ENCODE measurements at regions not wholly inside any gene's neighbourhood (a gene's known extent, or its start where the extent isn't known, plus 50 kb on each side); places are given as distances from the start of the nearest gene placed in this dataset.
A peak's percentile ranks its signal among the peaks of the same experiment; 100 is the strongest.

DNA sequence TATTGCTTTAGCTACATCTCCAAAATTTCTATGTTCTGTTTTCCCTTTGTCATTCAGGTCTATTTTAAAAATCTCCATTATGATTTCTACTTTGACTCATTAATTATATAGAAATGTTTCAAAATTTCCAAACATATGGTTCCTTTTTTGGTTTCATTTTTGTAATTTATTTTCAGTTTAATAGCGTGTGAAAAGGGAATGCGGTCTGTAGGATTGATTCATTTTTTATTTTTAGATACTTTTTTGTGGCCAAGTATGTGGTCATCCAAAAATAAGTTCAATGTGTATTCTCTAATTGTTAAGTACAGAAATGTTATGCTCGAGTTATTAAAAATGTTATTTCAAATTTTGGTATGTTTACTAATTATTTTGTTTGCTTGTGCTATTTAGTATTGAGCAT lies 72.5 kb upstream of the ANKRD1 start:
- TF ChIP-seq GATA2 (IDR thresholded peaks at IDR 0.05; ENCODE audit: low read depth, low read length) (no peak), GATA3 (IDR thresholded peaks at IDR 0.05; ENCODE audit: low read depth, low read length) (no peak)

DNA sequence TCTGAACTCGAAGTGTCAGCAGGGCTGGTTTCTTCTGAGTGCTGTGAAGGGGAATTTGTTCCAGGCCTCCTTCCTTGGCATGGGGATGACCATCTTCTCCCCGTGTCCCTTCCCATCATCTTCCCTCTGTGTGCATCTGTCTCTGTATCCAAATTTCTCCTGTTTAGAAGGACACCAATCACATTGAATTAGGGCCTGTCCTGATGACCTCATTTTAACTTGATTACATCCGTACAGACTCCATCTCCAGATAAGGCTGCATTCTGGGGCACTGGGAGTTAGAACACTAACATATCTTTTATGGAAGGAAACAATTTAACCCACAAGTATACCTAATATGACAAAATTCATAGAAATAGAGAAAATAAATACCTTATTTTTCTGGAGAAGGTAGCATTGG lies 76.8 kb upstream of the ANKRD1 start:
- peak; percentile 7; the same call in 1 of the 2 replicates for TF ChIP-seq GATA2 (IDR thresholded peaks at IDR 0.05; ENCODE audit: low read depth, low read length)
- TF ChIP-seq GATA3 (IDR thresholded peaks at IDR 0.05; ENCODE audit: low read depth, low read length) = no peak

DNA sequence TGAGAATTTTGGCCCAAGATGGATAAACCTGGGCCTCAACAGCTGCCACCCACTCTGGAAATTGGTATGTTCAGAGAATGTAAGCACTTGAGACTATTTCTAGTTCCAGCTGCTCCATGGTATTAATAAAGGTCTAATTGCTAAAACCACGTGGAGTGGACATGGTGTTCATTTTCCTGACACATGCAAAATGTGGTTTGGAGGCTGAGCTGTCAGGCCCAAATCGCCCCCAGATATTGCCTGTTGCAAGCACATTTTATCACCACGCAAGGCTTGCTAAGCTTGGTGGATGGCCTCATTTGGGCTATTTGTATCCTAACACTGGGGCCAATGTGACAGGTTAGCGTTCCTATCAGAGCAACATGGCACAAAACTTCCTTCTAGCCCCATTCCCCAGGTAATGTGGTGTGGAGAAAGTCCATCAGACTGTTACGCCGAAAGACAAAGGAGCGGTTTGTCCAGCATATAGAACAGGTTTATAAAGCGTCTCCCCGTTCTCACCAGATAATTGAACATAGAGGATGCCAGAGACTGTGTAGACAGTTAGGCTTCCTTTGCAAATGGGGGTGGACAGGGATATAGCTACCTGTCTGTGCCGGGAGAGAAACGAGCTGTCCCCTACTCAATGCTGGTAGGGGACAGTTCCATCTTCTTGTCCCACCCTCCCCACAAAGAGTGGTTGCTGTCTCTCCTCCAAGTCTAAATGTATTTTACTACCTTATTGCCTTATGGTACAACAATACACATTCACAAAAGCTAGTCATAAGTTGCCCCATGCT lies 78.0 kb upstream of the ANKRD1 start:
- no peak for TF ChIP-seq GATA2 (IDR thresholded peaks at IDR 0.05; ENCODE audit: low read depth, low read length)
- no peak for TF ChIP-seq GATA3 (IDR thresholded peaks at IDR 0.05; ENCODE audit: low read depth, low read length)

DNA sequence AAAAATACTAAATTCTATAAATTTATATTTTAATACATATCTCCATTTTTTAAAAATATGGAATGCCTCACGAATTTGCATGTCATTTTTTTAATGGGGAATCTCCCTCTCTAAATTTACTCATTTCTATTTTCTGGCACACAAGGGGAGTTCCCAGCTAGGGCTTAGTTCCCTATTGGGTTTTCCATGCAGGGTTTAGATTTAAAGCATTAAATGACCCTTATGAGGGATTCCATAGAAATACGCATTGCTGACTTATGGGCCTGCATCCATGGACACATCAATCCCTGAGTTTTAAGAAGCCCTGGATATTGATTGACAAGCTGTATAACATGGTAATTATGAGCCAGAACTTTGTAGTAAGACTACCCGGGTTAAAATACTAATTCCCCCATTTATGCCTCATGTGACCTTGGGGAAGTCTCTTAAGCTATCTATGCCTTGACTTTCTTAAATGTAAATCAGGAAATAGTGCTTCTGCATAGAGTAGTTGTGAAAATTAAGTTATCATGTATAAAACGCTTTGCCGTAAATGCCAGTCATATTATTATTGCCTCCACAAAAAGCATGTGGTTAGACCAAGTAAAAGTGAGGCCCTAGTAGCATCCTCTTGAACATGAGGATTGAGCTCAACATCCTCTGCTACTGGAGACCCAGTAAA lies 78.8 kb upstream of the ANKRD1 start:
- TF ChIP-seq GATA2 (IDR thresholded peaks at IDR 0.05; ENCODE audit: low read depth, low read length) = no peak
- no peak for TF ChIP-seq GATA3 (IDR thresholded peaks at IDR 0.05; ENCODE audit: low read depth, low read length)

- TF ChIP-seq GATA3 (IDR thresholded peaks at IDR 0.05; ENCODE audit: low read depth, low read length) (no peak), GATA2 (IDR thresholded peaks at IDR 0.05; ENCODE audit: low read depth, low read length) (no peak)
Observed at GRCh38 chr10:91000470-91000869, 79.6 kb upstream of the ANKRD1 start.

DNA sequence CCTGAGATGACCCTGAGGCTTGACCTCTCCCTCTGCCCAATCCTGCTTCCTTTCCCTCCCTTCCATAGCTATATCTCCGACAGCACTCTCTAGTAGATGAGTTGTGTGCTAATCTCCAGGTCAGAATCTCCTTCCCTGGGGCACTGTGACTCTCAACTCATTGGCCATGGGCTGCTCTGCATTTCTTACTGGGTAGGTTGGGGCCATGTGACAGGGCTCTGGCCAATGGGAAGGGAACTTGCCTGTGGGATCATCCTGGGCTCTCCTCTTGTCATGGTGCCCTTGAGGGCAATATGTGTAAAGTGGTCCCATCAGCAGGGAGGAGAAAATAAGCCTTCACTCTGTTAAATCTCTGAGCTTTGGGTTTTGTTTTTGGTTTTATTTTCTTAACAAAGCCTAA lies 80.1 kb upstream of the ANKRD1 start:
- TF ChIP-seq GATA3 (IDR thresholded peaks at IDR 0.05; ENCODE audit: low read depth, low read length) (no peak), GATA2 (IDR thresholded peaks at IDR 0.05; ENCODE audit: low read depth, low read length) (no peak)

DNA sequence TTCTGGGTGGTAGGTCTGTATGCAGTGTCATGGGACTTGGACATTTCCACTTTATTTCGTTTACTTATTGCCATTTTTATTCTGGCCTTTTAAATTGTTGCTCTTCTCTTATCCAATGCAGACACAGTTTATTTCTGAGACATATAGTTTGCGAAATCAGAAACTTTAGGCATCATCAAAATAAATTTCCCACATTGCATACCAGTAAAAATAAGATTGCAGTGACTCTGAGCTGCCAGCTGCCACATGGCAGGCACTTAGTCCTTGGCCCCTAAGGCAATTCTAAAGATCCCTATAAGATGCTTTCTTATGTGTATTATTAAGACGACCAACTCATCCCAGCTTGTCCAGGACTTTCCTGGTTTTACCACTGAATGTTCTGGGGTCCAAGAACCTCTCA lies 81.8 kb upstream of the ANKRD1 start:
- TF ChIP-seq GATA2 (IDR thresholded peaks at IDR 0.05; ENCODE audit: low read depth, low read length) = no peak
- TF ChIP-seq GATA3 (IDR thresholded peaks at IDR 0.05; ENCODE audit: low read depth, low read length) = no peak

DNA sequence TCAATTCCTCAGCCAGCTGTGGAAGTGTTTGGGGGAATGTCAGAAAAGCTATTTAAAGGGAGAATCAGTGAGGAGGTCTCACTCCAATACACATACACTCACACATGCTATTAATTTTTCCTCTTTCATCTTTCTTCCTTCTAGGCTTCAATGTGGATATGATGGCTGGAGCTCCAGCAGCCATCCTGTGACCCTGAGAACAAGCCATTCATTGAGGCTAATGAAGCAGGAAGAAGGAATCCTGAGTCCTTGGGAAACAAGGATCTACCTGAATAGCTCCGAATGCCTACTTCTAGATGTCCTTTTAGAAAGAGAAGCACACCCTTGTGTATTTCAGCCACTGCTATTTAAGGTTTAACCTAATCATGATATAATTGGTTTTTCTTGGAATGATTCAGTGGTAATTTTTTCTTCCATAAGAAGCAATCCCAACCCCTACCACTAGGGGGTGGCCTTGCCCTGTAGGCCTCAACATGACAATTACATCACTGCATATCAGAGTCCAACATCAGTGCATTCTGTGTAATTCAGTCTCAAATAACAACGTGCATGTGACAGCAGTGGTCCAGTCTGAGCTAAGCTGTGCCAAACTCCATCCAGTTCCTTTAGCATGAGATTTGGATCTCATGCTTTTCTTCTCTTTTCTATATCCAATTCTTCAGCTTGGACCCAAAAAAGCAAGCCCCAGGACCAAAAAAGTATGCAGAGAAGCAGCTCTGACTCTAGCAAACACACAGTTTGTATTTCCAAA lies 85.3 kb upstream of the ANKRD1 start:
- TF ChIP-seq GATA2 (IDR thresholded peaks at IDR 0.05; ENCODE audit: low read depth, low read length) (peak; percentile 85), GATA3 (IDR thresholded peaks at IDR 0.05; ENCODE audit: low read depth, low read length) (peak; percentile 79)

DNA sequence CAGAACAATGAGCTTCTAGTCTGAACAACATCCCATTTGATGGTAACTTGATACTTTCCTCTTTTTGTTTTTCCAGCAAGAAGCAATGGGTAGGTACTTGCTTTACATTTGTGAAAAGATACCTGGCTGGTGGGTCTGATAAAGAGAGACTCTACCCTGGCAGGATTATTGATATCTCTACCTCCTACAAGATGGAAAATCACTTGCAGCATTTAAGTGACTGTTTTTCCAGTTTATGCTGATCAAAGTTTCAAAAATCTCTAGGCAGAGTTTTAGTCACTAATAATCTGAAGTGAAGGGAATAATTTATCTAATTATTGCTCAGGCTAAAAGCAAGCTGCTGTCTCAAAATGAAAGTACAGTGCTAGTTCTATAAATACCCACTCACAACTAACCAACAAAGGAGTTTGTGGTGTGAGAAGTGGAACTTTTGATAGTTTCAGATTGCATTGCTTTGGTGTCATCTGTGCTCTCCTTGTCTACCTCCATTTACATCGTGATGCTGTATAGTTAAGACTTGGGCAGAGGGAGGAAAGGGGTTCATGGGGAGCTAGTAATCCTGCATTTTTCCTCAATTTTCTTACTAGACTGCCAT lies 86.0 kb upstream of the ANKRD1 start:
- no peak for TF ChIP-seq GATA3 (IDR thresholded peaks at IDR 0.05; ENCODE audit: low read depth, low read length)
- TF ChIP-seq GATA2 (IDR thresholded peaks at IDR 0.05; ENCODE audit: low read depth, low read length) = no peak

DNA sequence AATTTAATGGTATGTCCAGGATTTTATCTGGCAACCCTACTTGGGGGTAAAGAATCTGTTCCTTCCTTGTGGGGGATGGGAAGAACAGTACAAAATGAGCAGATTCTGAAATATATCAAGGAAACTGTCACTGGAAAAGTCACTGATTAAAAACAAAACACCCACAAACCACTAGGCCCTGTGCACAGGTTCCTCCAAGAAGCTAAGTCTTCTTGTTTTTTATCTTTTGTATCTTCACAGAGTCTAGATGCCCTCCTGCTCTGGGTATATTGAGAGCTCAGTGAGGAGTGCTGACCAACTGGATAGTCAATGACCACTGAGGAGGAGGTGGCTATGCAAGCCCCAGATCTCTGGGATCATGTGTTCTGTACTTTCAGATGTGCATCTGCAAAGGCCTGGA lies 86.8 kb upstream of the ANKRD1 start:
- TF ChIP-seq GATA2 (IDR thresholded peaks at IDR 0.05; ENCODE audit: low read depth, low read length) (no peak), GATA3 (IDR thresholded peaks at IDR 0.05; ENCODE audit: low read depth, low read length) (no peak)

GRCh38 chr10:91009121-91009520 lies 88.2 kb upstream of the ANKRD1 start:
- TF ChIP-seq GATA3 (IDR thresholded peaks at IDR 0.05; ENCODE audit: low read depth, low read length) (no peak), GATA2 (IDR thresholded peaks at IDR 0.05; ENCODE audit: low read depth, low read length) (no peak)

DNA sequence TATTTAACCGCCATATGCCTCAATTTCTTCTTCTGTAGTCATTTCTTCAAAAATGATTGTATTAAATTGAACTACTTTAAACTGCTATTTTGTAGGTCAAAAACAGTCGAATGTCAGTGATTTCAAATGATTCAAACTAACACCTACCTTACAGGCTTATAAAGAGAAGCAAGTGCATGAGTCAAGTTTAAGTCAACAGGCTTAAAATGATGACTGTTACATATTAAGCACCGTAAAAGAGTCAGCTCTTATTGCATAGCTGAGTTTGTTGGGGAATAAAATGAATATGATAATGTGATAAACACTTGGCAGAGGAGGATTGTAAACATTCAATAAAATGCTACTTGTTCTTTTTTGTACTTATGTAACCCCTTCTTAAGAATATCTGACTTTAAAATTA lies 90.1 kb upstream of the ANKRD1 start:
- no peak for TF ChIP-seq GATA3 (IDR thresholded peaks at IDR 0.05; ENCODE audit: low read depth, low read length)

- TF ChIP-seq GATA2 (IDR thresholded peaks at IDR 0.05; ENCODE audit: low read depth, low read length) = no peak
- no peak for TF ChIP-seq GATA3 (IDR thresholded peaks at IDR 0.05; ENCODE audit: low read depth, low read length)
Observed at GRCh38 chr10:91012502-91012901, 91.6 kb upstream of the ANKRD1 start.

DNA sequence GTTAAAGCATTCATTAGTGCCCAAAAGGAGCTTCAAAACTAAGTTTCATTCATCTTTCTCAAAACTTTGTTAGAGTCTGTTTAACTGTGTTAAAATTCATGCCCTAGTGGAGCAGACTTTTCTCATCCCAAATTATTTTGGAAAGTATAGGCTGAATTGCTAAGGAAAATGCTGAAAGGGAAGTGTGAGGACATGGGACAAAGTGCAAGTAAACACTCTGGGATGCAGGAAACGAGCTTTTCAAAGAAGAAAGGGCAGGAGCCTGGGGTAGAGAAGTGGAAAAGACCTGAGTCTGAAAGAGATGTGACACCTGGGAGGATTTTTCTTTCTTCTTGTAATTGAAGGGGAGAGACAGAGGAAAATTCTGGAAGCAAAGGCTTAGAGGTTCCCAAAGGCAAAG lies 93.1 kb upstream of the ANKRD1 start:
- no peak for TF ChIP-seq GATA3 (IDR thresholded peaks at IDR 0.05; ENCODE audit: low read depth, low read length)
- TF ChIP-seq GATA2 (IDR thresholded peaks at IDR 0.05; ENCODE audit: low read depth, low read length) = no peak
